CD14-positive monocyte (primary cell): ENCODE measurements at regions not wholly inside any gene's neighbourhood (a gene's known extent, or its start where the extent isn't known, plus 50 kb on each side); places are given as distances from the start of the nearest gene placed in this dataset.

Source experiments
- DNase-seq, 3 donors: peaks; one replicate each; pipeline ENCODE4 v3.0.0-alpha.2; 2011 to 2022
- H2AFZ ChIP-seq: 2 replicates; pipeline ENCODE4 v1.6.0; 2012; ENCODE audit warnings: mild to moderate bottlenecking, low read depth, low read length, inconsistent platforms; ENCODE audit not compliant: insufficient read depth, poor library complexity, severe bottlenecking
- H3K27ac ChIP-seq, 2 donors: 1 replicate in 1 of 2; 2 replicates in 1 of 2; pipeline ENCODE4 v1.5.1; 2012 to 2013; ENCODE audit warnings: low read length in 2 of 2, control low read depth in 1 of 2, inconsistent platforms in 1 of 2, low read depth in 1 of 2, mild to moderate bottlenecking in 1 of 2
- H3K27me3 ChIP-seq, 2 donors: one replicate each; pipeline versions ENCODE4 v1.6.0 to v1.6.1; 2011 to 2013; ENCODE audit warnings: low read length in 2 of 2; ENCODE audit not compliant: control insufficient read depth in 2 of 2, insufficient read depth in 2 of 2
- H3K36me3 ChIP-seq, 2 donors: replicated peaks in 1 of 2; 1 replicate in 1 of 2; 2 replicates in 1 of 2; pipeline versions ENCODE4 v1.5.1 to v1.6.1; 2012 to 2013; ENCODE audit warnings: low read length in 2 of 2, control low read depth in 1 of 2, inconsistent platforms in 1 of 2, mild to moderate bottlenecking in 1 of 2; ENCODE audit not compliant: insufficient read depth in 2 of 2, control insufficient read depth in 1 of 2
- H3K4me1 ChIP-seq, 2 donors: 1 replicate in 1 of 2; 2 replicates in 1 of 2; pipeline versions ENCODE4 v1.5.1 to v1.6.1; 2012 to 2013; ENCODE audit warnings: low read length in 2 of 2, control low read depth in 1 of 2, inconsistent platforms in 1 of 2, mild to moderate bottlenecking in 1 of 2, moderate library complexity in 1 of 2; ENCODE audit not compliant: insufficient read depth in 2 of 2, control insufficient read depth in 1 of 2
- H3K4me2 ChIP-seq: replicated peaks from 2 replicates; pipeline ENCODE3; 2012; ENCODE audit warnings: low read length, moderate library complexity, mild to moderate bottlenecking; ENCODE audit not compliant: poor library complexity, severe bottlenecking; ENCODE audit errors: extremely low read depth
- H3K4me3 ChIP-seq, 3 experiments: fragments of 200-600 bp in 1 of 3; sonication (generic) in 1 of 3; replicated peaks in 1 of 3; 1 replicate in 2 of 3; 2 replicates in 1 of 3; pipeline ENCODE4 v1.5.1; 2011 to 2013; ENCODE audit warnings: low read length in 3 of 3, mild to moderate bottlenecking in 3 of 3, control low read depth in 2 of 3, low read depth in 2 of 3, inconsistent platforms in 1 of 3, moderate library complexity in 1 of 3
- H3K79me2 ChIP-seq: 2 replicates; pipeline ENCODE4 v1.6.0; 2012; ENCODE audit warnings: mild to moderate bottlenecking, control low read depth, inconsistent platforms, low read length, moderate library complexity; ENCODE audit not compliant: insufficient read depth
- H3K9ac ChIP-seq: 2 replicates; pipeline ENCODE4 v1.6.0; 2017; ENCODE audit warnings: low read length, mild to moderate bottlenecking; ENCODE audit not compliant: insufficient read depth, poor library complexity, severe bottlenecking
- H3K9me3 ChIP-seq, 2 donors: replicated peaks in 1 of 2; 1 replicate in 1 of 2; 2 replicates in 1 of 2; pipeline versions ENCODE4 v1.5.1 to v1.6.1; 2012 to 2013; ENCODE audit warnings: low read length in 2 of 2, control low read depth in 1 of 2; ENCODE audit not compliant: control insufficient read depth in 1 of 2, insufficient read depth in 1 of 2
- H4K20me1 ChIP-seq: 2 replicates; pipeline ENCODE4 v1.6.0; 2012; ENCODE audit warnings: mild to moderate bottlenecking, low read length, control low read depth, moderate library complexity; ENCODE audit not compliant: insufficient read depth
- H3K27ac Mint-ChIP-seq, 7 donors: one replicate each; pipeline ENCODE4 v1.8.0; 2020; ENCODE audit warnings: mild to moderate bottlenecking in 7 of 7, mixed read lengths in 7 of 7, moderate library complexity in 6 of 7, inconsistent platforms in 2 of 7
- H3K27me3 Mint-ChIP-seq, 3 donors: one replicate each; pipeline ENCODE4 v1.8.0; 2021 to 2022; ENCODE audit warnings: low read depth in 3 of 3, mild to moderate bottlenecking in 3 of 3, mixed read lengths in 3 of 3, moderate library complexity in 3 of 3, inconsistent platforms in 1 of 3
- H3K36me3 Mint-ChIP-seq, 2 donors: one replicate each; pipeline ENCODE4 v1.8.0; 2020; ENCODE audit warnings: mixed read lengths in 2 of 2, inconsistent platforms in 1 of 2, mild to moderate bottlenecking in 1 of 2
- H3K4me1 Mint-ChIP-seq: one replicate; pipeline ENCODE4 v1.8.0; 2020; ENCODE audit warnings: mild to moderate bottlenecking, mixed read lengths
- H3K4me3 Mint-ChIP-seq, 2 donors: one replicate each; pipeline ENCODE4 v1.8.0; 2020; ENCODE audit warnings: mild to moderate bottlenecking in 2 of 2, mixed read lengths in 2 of 2, moderate library complexity in 1 of 2
- H3K9me3 Mint-ChIP-seq, 7 donors: one replicate each; pipeline ENCODE4 v1.8.0; 2020 to 2022; ENCODE audit warnings: mixed read lengths in 7 of 7, mild to moderate bottlenecking in 6 of 7, moderate library complexity in 6 of 7, inconsistent platforms in 2 of 7
- CTCF ChIP-seq: fragments of 200-600 bp; IDR thresholded peaks from one replicate; pipeline ENCODE4 v1.8.0; 2022; ENCODE audit warnings: antibody characterized with exemption, mild to moderate bottlenecking
- WGBS: methylation state at CpG from one replicate; pipeline ENCODE4 v1.1.5; 2013; ENCODE audit warnings: missing lambda C conversion rate; ENCODE audit not compliant: insufficient coverage; 5-methylcytosine and 5-hydroxymethylcytosine counted together
- intact Hi-C, 2 donors: fragments of 100-400 bp; cut with micrococcal nuclease; formaldehyde crosslinking; loops; one replicate each; pipeline versions ENCODE4 v1.15.0 to v1.15.1; 2023

DNA sequence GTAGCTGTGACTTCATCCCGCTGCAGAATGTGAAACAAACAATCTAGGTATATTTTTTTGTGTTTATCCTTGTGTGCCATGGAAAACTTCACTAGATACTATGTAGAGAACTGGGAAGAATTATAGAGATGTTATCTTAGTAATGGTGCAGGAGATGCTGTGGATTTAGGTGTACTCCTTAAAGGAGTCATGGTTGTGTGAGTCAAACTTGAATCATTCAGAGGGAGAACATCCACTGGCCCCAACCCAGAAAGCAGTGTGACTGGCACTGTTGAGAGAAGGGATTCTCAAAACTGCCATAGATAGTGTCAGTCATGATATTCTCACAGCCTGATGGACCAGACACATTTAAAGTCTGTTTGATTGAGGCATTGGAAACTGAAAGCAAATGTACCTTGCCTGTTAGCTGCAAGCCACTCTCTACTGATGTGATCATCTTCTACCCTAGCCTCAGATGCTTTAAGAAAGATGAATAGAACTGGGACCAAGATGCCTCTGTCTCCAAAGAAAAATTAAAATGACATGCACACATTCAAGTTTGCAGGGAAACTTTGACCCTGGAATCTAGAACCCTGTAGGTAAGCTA lies 754.6 kb downstream of the MRPL39 start:
- Histone ChIP-seq H3K4me2 (no peak overlapping the region), H3K9me3 (peaks cover 4 to 5% of the 10 kb centered on the region in 2 donors), H4K20me1 (no peaks in the 10 kb centered on the region), H3K4me1 (no peaks in the 10 kb centered on the region), H3K27me3 (no peaks in the 10 kb centered on the region), H2AFZ (no peak overlapping the region), H3K36me3 (no peaks in the 10 kb centered on the region), H3K79me2 (no peaks in the 10 kb centered on the region), H3K4me3 (no peak overlapping the region), H3K9ac (no peak overlapping the region), H3K27ac (no peak overlapping the region)
- H3K9me3 Mint-ChIP-seq = peaks cover 0 to 16% (median 2%) of the 10 kb centered on the region in 7 donors
- intact Hi-C loops = no loop called here
- H3K4me3 Mint-ChIP-seq = no peak overlapping the region
- no peak overlapping the region for H3K27ac Mint-ChIP-seq
- no CpG with 5 or more reads among the region's 1 CpG for WGBS
- DNase-seq = no peak
- no peaks in the 10 kb centered on the region for H3K36me3 Mint-ChIP-seq
- TF ChIP-seq CTCF = no peak
- no peaks in the 10 kb centered on the region for H3K27me3 Mint-ChIP-seq
- H3K4me1 Mint-ChIP-seq = no peaks in the 10 kb centered on the region

- Histone ChIP-seq H3K9me3 (peaks cover 5 to 8% of the 10 kb centered on the region in 2 donors), H2AFZ (no peak overlapping the region), H4K20me1 (no peaks in the 10 kb centered on the region), H3K27ac (no peak overlapping the region), H3K4me2 (no peak overlapping the region), H3K79me2 (no peaks in the 10 kb centered on the region), H3K36me3 (no peaks in the 10 kb centered on the region), H3K27me3 (no peaks in the 10 kb centered on the region), H3K9ac (no peak overlapping the region), H3K4me1 (no peaks in the 10 kb centered on the region), H3K4me3 (no peak overlapping the region)
- no peak overlapping the region for H3K27ac Mint-ChIP-seq
- no peak for DNase-seq
- no CpG with 5 or more reads among the region's 1 CpG for WGBS
- intact Hi-C loops = no loop called here
- no peak overlapping the region for H3K4me3 Mint-ChIP-seq
- H3K4me1 Mint-ChIP-seq = no peaks in the 10 kb centered on the region
- TF ChIP-seq CTCF = no peak
- H3K9me3 Mint-ChIP-seq = peaks cover 0 to 16% (median 3%) of the 10 kb centered on the region in 7 donors
- H3K36me3 Mint-ChIP-seq = no peaks in the 10 kb centered on the region
- H3K27me3 Mint-ChIP-seq = no peaks in the 10 kb centered on the region
These were observed 757.2 kb downstream of the MRPL39 start for GRCh38 chr21:24850121-24850520.
